GM21786 (cell line): ENCODE measurements at regions not wholly inside any gene's neighbourhood (a gene's known extent, or its start where the extent isn't known, plus 50 kb on each side); places are given as distances from the start of the nearest gene placed in this dataset.

Source experiments
- ATAC-seq: cut with Tn5 transposase; IDR thresholded peaks from one replicate; pipeline ENCODE4 v1.9.1; 2021; ENCODE audit not compliant: unreplicated experiment

DNA sequence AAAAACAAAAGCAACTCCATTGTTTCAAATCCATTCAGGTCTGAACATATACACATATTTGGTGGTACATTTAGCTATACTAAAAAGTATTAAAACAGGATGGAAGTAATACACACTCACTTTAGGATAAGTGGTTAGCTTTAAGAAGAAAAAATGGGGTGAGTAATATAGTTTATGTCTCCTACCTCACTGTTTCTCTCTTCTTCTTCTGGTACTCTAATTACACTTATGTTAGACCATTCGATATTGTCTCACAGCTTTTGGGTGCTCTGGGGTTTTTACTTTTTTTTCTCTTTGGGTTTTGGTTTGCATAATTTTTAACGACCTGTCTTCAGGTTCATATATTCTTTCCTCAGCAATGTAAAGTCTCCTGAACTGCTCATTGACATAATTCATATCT, 75.4 kb upstream of the AKAP13 start:
- no peak for ATAC-seq

DNA sequence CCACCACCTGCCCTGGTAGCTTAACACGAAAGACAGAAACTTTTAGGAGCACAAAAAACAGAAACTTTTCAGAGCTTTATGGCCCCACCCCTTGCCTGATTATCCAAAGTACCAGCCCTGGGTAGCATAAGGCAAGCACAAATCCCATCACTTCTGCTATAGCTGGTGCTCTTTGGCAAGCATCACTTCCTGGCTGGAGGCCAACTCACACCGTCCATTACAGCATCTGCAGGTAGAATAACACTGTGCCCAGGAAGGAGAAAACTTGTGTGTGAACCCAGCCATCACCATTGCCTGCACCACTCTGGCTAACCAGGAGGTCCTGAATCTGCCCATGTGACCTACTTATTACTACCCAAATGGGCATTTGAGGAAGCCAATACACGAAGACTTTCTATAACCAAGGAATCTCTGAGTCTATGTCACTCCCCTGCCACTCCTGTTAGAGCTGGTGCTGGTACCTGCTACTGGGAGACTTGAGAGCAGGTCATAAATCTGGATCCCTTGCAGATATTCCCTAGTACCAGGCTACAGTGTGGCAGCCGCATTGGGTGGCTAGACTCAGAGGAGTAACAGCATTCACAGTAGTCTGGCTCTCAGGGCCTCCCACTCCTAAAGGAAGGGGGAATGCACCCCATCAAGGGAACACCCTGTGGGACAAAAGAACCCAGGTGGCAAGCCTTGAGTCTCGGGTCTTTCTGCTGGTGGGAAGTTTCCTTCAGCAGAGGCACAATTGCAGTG, 73.3 kb upstream of the AKAP13 start:
- no peak for ATAC-seq

DNA sequence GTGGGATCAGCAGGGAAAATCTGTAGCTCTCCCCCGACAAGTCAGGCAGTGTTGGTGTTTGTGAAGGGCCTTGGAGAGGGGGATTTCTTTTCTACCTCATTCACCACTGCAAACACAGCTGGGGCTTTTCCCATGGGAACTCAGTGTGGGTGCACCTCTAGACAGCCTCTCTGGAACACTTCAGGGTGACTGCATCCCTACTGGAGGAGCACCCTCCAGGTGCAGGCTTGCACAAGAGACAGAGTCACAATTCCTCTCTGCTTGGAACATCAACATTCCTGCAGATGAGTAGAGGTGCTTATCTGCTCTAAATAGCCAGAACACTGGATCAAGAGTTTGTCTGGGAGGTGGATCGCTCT, 72.7 kb upstream of the AKAP13 start:
- ATAC-seq = no peak

DNA sequence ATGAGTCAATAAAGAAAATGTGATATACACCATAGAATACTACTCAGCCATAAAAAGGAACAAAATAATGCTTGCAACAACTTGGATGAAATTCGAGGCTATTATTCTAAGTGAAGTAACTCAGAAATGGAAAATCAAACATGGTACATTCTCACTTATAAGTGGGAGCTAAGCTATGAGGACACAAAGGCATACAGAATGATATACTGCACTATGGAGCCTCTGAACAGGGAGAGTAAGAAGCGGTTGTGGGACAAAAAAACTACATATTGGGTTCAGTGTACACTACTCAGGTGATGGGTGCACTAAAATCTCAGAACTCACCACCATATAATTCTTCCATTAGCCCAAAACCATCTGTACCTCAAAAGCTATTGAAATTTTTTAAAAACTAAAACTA, 68.8 kb upstream of the AKAP13 start:
- ATAC-seq = no peak

- peak; percentile 92 for ATAC-seq
Observed at GRCh38 chr15:85312486-85312885, 67.9 kb upstream of the AKAP13 start.

- peak; percentile 23 for ATAC-seq
Observed at GRCh38 chr15:85312929-85313331, 67.5 kb upstream of the AKAP13 start.

GRCh38 chr15:85313339-85313738, 67.1 kb upstream of the AKAP13 start:
- ATAC-seq = no peak

GRCh38 chr15:85314146-85314545, 66.3 kb upstream of the AKAP13 start:
- ATAC-seq = no peak

DNA sequence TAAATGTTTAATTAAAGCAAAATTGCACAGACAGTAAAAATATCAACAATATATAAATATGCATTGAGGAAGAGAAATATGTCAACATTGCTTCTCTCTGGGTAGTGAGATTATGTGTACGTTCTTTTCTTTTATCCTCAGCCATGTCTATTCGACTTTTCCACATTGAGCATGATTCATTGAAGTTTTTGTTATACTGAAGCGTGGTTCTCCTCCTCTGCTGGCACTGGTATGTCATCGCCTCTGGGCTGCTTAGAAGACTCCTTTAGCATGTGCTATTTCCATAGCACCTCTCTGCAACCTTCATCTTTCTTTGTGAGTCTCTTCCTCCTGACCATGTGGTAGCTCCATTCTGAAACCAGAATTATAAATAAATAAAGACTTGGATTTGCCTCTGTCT, 65.8 kb upstream of the AKAP13 start:
- no peak for ATAC-seq

DNA sequence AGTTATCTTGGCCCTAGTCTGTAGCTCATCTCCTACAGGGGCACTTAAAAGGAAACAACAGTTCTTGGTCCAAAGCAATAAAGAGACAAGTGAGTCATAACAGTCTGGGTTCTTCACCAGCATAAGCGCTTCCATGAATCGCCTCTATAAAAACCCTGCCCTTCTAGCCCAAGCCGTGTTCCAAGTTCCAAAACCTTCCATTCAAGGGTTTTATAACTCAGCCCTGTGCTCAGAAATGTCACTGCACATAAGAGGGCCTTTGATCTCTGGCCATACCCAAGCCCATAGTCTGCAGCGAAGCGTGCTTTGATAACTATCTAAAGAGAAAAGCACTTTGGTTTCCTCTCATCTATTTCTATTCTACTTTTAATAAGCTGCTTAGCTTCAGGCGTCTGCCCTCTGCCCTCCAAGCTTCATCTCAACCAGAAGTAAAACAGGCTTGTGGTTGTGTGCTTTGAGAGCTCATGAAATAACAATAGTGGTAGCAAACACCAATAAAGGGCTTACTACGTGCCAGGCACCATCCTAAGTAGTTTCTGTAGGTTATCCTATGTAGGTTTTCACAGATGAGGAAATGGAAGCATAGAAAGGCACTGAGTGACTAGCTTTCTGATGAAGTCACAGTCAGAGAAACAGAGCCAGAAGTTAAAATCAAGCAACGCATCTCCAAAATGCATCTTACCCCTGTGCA, 64.0 kb upstream of the AKAP13 start:
- no peak for ATAC-seq

GRCh38 chr15:85318048-85318731, 62.2 kb upstream of the AKAP13 start:
- peak; percentile 92 for ATAC-seq

- peak; percentile 13 for ATAC-seq
Observed at GRCh38 chr15:85318732-85319076, 61.7 kb upstream of the AKAP13 start.

DNA sequence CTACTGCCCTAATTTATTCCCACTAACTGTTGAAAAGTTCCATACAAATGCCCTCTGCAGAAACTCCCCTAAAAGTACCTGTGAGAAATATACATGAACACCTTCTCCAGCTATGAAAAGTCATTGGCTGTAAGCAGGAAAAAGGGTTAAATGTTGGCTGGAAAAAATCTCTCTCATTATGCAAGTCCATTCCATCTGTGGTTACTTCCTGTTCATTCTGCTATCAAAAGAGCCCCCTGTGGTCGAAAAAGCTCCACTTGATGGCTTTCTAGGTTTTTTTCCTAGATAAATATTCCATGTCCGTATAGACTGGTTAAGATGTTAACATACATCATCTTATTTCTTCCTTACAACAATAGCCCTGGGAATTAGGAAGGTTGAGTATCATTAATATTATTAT, 56.2 kb upstream of the AKAP13 start:
- no peak for ATAC-seq

DNA sequence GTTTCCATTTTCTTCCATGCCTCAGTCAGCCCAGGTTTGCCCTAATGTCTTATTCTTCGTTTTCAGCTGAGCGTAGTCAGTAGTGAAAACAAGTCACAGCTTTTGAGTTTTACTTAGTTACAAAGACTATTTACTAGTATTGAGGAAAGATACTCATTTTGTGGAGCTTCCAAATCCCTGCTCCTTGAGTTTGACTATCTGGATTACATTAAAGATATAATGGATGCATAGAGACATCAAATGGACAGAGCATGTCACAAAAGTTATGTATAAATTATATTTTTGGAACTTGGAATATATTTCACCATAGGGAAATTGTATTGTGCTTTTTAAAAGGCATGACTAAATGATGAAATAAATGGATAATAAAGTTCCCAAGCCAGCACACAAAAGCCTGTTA, 54.6 kb upstream of the AKAP13 start:
- ATAC-seq = no peak

- no peak for ATAC-seq
Observed at GRCh38 chr15:85326291-85326690, 54.1 kb upstream of the AKAP13 start.

- no peak for ATAC-seq
Observed at GRCh38 chr15:85327820-85328219, 52.6 kb upstream of the AKAP13 start.

DNA sequence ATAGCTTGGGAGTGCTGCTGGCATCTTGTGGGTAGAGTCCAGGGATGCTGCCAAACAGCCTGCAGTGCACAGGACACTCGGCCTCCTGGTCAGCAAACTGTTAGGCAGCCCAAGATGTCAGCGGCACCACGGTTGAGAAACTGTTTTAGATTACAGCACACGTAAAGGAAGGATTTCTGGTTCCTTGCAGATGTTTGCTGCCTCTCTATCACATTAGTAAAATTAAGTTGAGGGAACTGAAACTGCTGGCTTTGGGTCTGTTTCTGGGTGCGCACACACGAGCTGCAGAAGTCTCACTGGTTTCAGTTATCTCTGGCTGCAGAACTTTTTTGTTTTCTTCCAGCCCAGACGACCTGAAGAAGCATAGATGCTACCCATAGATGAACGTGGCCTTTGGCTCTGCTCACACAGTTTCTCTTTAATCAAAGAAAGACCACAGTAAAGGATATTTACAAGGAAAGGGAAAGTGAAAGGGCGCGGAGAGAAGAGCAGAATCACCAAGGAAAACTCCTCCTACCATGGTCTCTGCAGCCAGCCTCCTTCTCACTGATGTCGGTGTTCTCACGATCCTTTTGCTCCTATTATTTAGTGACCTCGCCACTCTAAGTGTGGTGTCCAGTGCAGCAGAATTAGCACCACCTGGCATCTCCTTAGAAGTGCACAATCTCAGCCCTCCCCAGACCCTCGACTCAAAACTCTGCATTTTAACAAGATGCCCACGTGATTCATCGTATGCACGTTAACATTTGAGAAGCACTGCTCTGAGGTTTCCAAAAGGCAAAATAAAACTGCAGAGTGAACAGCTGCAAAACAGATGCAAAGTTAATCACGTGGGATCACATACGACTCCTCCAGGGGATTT, 50.6 kb upstream of the AKAP13 start:
- peak; percentile 62 for ATAC-seq
